Naive thymus-derived CD8-positive, alpha-beta T cell (primary cell): ENCODE measurements at regions not wholly inside any gene's neighbourhood (a gene's known extent, or its start where the extent isn't known, plus 50 kb on each side); places are given as distances from the start of the nearest gene placed in this dataset.
A peak's percentile ranks its signal among the peaks of the same experiment; 100 is the strongest.

ENCODE experiments used
- ATAC-seq, 2 donors: fragments of 150-1000 bp; cut with Tn5 transposase in 1 of 2; sonication (Bioruptor Pico), chemical (Tn5 transposase) in 1 of 2; 1 replicate in 1 of 2; 2 replicates in 1 of 2; pipeline ENCODE4 v1.10.0; 2021; ENCODE audit warnings: mild to moderate bottlenecking in 2 of 2, moderate library complexity in 2 of 2
- POLR2A ChIA-PET: fragments of 350-600 bp; sonication (Branson Sonifier 250); formaldehyde crosslinking; loops from one replicate; lab custom pipeline; 2021; ENCODE audit warnings: antibody characterized with exemption; lab: Charles Lee
- DNase-seq, 10 donors: peaks; one replicate each; pipeline versions ENCODE4 v3.0.0 to v3.0.0-alpha.2; 2020 to 2022
- H3K27ac Mint-ChIP-seq, 10 donors: one replicate each; pipeline ENCODE4 v1.8.0; 2020 to 2022; ENCODE audit warnings: mild to moderate bottlenecking in 10 of 10, mixed read lengths in 10 of 10, moderate library complexity in 4 of 10, inconsistent platforms in 1 of 10
- H3K27me3 Mint-ChIP-seq, 5 donors: one replicate each; pipeline ENCODE4 v1.8.0; 2021 to 2022; ENCODE audit warnings: mixed read lengths in 5 of 5
- H3K36me3 Mint-ChIP-seq, 3 donors: one replicate each; pipeline ENCODE4 v1.8.0; 2020 to 2022; ENCODE audit warnings: mixed read lengths in 3 of 3, mild to moderate bottlenecking in 2 of 3, inconsistent platforms in 1 of 3
- H3K4me1 Mint-ChIP-seq, 4 donors: one replicate each; pipeline ENCODE4 v1.8.0; 2021 to 2022; ENCODE audit warnings: mixed read lengths in 4 of 4
- H3K4me3 Mint-ChIP-seq, 10 donors: one replicate each; pipeline ENCODE4 v1.8.0; 2020 to 2022; ENCODE audit warnings: mild to moderate bottlenecking in 10 of 10, mixed read lengths in 10 of 10, moderate library complexity in 6 of 10, inconsistent platforms in 1 of 10
- H3K9me3 Mint-ChIP-seq, 9 donors: one replicate each; pipeline ENCODE4 v1.8.0; 2020 to 2022; ENCODE audit warnings: mixed read lengths in 9 of 9, mild to moderate bottlenecking in 3 of 9, inconsistent platforms in 1 of 9, moderate library complexity in 1 of 9

- POLR2A ChIA-PET: no interaction called here
- Mint-ChIP-seq H3K4me1 (peaks cover 0 to 3% (median 0%) of the 10 kb centered on the region in 4 donors), H3K36me3 (no peaks in the 10 kb centered on the region), H3K27ac (no peak overlapping the region), H3K4me3 (no peak overlapping the region), H3K27me3 (peaks cover 3 to 15% (median 5%) of the 10 kb centered on the region in 5 donors), H3K9me3 (no peaks in the 10 kb centered on the region)
- ATAC-seq (no peak), DNase-seq (no peak)
These were observed 90.6 kb upstream of the ADGRF1 start for GRCh38 chr6:47132724-47133123.

GRCh38 chr6:47131773-47132172, 89.6 kb upstream of the ADGRF1 start:
- no peak overlapping the region for H3K27ac Mint-ChIP-seq
- H3K4me1 Mint-ChIP-seq: peaks cover 0 to 3% (median 0%) of the 10 kb centered on the region in 4 donors
- H3K36me3 Mint-ChIP-seq: no peaks in the 10 kb centered on the region
- no peaks in the 10 kb centered on the region for H3K9me3 Mint-ChIP-seq
- ATAC-seq (no peak), DNase-seq (no peak)
- peaks cover 3 to 15% (median 5%) of the 10 kb centered on the region in 5 donors for H3K27me3 Mint-ChIP-seq
- POLR2A ChIA-PET: no interaction called here
- no peak overlapping the region for H3K4me3 Mint-ChIP-seq

- POLR2A ChIA-PET: no interaction called here
- no peak for DNase-seq
- Mint-ChIP-seq H3K27ac (no peak overlapping the region), H3K36me3 (no peaks in the 10 kb centered on the region), H3K27me3 (peaks cover 3 to 15% (median 5%) of the 10 kb centered on the region in 5 donors), H3K9me3 (no peaks in the 10 kb centered on the region), H3K4me3 (no peak overlapping the region), H3K4me1 (peaks cover 0 to 3% (median 0%) of the 10 kb centered on the region in 4 donors)
- no peak for ATAC-seq
These were observed 88.0 kb upstream of the ADGRF1 start for GRCh38 chr6:47130086-47130485.

GRCh38 chr6:47129129-47129528, 87.0 kb upstream of the ADGRF1 start:
- Mint-ChIP-seq H3K4me3 (no peak overlapping the region), H3K9me3 (no peaks in the 10 kb centered on the region), H3K36me3 (no peaks in the 10 kb centered on the region), H3K4me1 (no peaks in the 10 kb centered on the region), H3K27ac (peak overlapping the region in 1 of 10 donors; percentile 60), H3K27me3 (peaks cover 3 to 15% (median 5%) of the 10 kb centered on the region in 5 donors)
- POLR2A ChIA-PET: no interaction called here
- ATAC-seq (no peak), DNase-seq (no peak)

- Mint-ChIP-seq H3K27ac (no peak overlapping the region), H3K4me1 (no peaks in the 10 kb centered on the region), H3K36me3 (no peaks in the 10 kb centered on the region), H3K27me3 (peaks cover 0 to 5% (median 0%) of the 10 kb centered on the region in 5 donors), H3K9me3 (no peaks in the 10 kb centered on the region), H3K4me3 (no peak overlapping the region)
- ATAC-seq: no peak
- DNase-seq: no peak
- POLR2A ChIA-PET: no interaction called here
These were observed 84.7 kb upstream of the ADGRF1 start for GRCh38 chr6:47126647-47127391.

GRCh38 chr6:47118611-47119010, 76.5 kb upstream of the ADGRF1 start:
- H3K4me1 Mint-ChIP-seq: peaks cover 0 to 2% (median 0%) of the 10 kb centered on the region in 4 donors
- POLR2A ChIA-PET: no interaction called here

GRCh38 chr6:47117314-47117713, 75.2 kb upstream of the ADGRF1 start:
- DNase-seq: no peak
- no peak overlapping the region for H3K27ac Mint-ChIP-seq
- no peak for ATAC-seq
- peaks cover 0 to 1% (median 0%) of the 10 kb centered on the region in 9 donors for H3K9me3 Mint-ChIP-seq
- no peak overlapping the region for H3K4me3 Mint-ChIP-seq
- H3K4me1 Mint-ChIP-seq: peaks cover 0 to 2% (median 0%) of the 10 kb centered on the region in 4 donors
- POLR2A ChIA-PET: no interaction called here
- peaks cover 0 to 18% (median 7%) of the 10 kb centered on the region in 5 donors for H3K27me3 Mint-ChIP-seq
- H3K36me3 Mint-ChIP-seq: no peaks in the 10 kb centered on the region

More at GRCh38 chr6:47118611-47119010, 76.5 kb upstream of the ADGRF1 start:
- Mint-ChIP-seq H3K27ac (no peak overlapping the region), H3K9me3 (peaks cover 0 to 1% (median 0%) of the 10 kb centered on the region in 9 donors), H3K27me3 (peaks cover 0 to 18% (median 7%) of the 10 kb centered on the region in 5 donors), H3K36me3 (no peaks in the 10 kb centered on the region), H3K4me3 (no peak overlapping the region)
- DNase-seq (no peak), ATAC-seq (no peak)

- peaks cover under 1 to 18% (median 7%) of the 10 kb centered on the region in 5 donors for H3K27me3 Mint-ChIP-seq
- POLR2A ChIA-PET: no interaction called here
- H3K4me1 Mint-ChIP-seq: peaks cover 0 to 2% (median 0%) of the 10 kb centered on the region in 4 donors
- H3K9me3 Mint-ChIP-seq: peaks cover 0 to 1% (median 0%) of the 10 kb centered on the region in 9 donors
- ATAC-seq (no peak), DNase-seq (no peak)
- H3K27ac Mint-ChIP-seq: no peak overlapping the region
- no peaks in the 10 kb centered on the region for H3K36me3 Mint-ChIP-seq
- H3K4me3 Mint-ChIP-seq: no peak overlapping the region
These were observed 74.5 kb upstream of the ADGRF1 start for GRCh38 chr6:47116606-47117005.

GRCh38 chr6:47116086-47116485, 74.0 kb upstream of the ADGRF1 start:
- Mint-ChIP-seq H3K4me3 (no peak overlapping the region), H3K9me3 (peaks cover 0 to 1% (median 0%) of the 10 kb centered on the region in 9 donors), H3K36me3 (no peaks in the 10 kb centered on the region), H3K4me1 (peaks cover 0 to 2% (median 0%) of the 10 kb centered on the region in 4 donors), H3K27me3 (peaks cover 1 to 18% (median 7%) of the 10 kb centered on the region in 5 donors), H3K27ac (no peak overlapping the region)
- POLR2A ChIA-PET: no interaction called here
- no peak for ATAC-seq
- no peak for DNase-seq

- POLR2A ChIA-PET: no interaction called here
These were observed 72.3 kb upstream of the ADGRF1 start for GRCh38 chr6:47114460-47114859.

GRCh38 chr6:47112317-47112716, 70.2 kb upstream of the ADGRF1 start:
- H3K36me3 Mint-ChIP-seq: no peaks in the 10 kb centered on the region
- DNase-seq (no peak), ATAC-seq (no peak)
- no peak overlapping the region for H3K27ac Mint-ChIP-seq
- H3K9me3 Mint-ChIP-seq: no peaks in the 10 kb centered on the region
- H3K4me3 Mint-ChIP-seq: no peak overlapping the region
- peaks cover 3 to 18% (median 4%) of the 10 kb centered on the region in 5 donors for H3K27me3 Mint-ChIP-seq
- POLR2A ChIA-PET: no interaction called here
- H3K4me1 Mint-ChIP-seq: peaks cover 0 to 2% (median 0%) of the 10 kb centered on the region in 4 donors

More at GRCh38 chr6:47114460-47114859, 72.3 kb upstream of the ADGRF1 start:
- Mint-ChIP-seq H3K36me3 (no peaks in the 10 kb centered on the region), H3K27me3 (peaks cover 1 to 18% (median 7%) of the 10 kb centered on the region in 5 donors), H3K4me3 (no peak overlapping the region), H3K9me3 (no peaks in the 10 kb centered on the region), H3K4me1 (peaks cover 0 to 2% (median 0%) of the 10 kb centered on the region in 4 donors), H3K27ac (no peak overlapping the region)
- no peak for DNase-seq
- no peak for ATAC-seq

GRCh38 chr6:47111685-47112084, 69.6 kb upstream of the ADGRF1 start:
- peaks cover 0 to 2% (median 0%) of the 10 kb centered on the region in 4 donors for H3K4me1 Mint-ChIP-seq
- no peak overlapping the region for H3K4me3 Mint-ChIP-seq
- peaks cover 0 to 14% (median 3%) of the 10 kb centered on the region in 5 donors for H3K27me3 Mint-ChIP-seq

GRCh38 chr6:47109281-47109680, 67.1 kb upstream of the ADGRF1 start:
- Mint-ChIP-seq H3K36me3 (no peaks in the 10 kb centered on the region), H3K9me3 (no peaks in the 10 kb centered on the region), H3K27ac (no peak overlapping the region), H3K4me3 (no peak overlapping the region), H3K4me1 (peaks cover 0 to 2% (median 0%) of the 10 kb centered on the region in 4 donors), H3K27me3 (peaks cover 0 to 14% (median 3%) of the 10 kb centered on the region in 5 donors)
- POLR2A ChIA-PET: no interaction called here
- DNase-seq (no peak), ATAC-seq (no peak)

More at GRCh38 chr6:47111685-47112084, 69.6 kb upstream of the ADGRF1 start:
- no peaks in the 10 kb centered on the region for H3K36me3 Mint-ChIP-seq
- no peaks in the 10 kb centered on the region for H3K9me3 Mint-ChIP-seq
- H3K27ac Mint-ChIP-seq: no peak overlapping the region
- POLR2A ChIA-PET: no interaction called here
- ATAC-seq (no peak), DNase-seq (no peak)
